PC-9 (cell line): ENCODE measurements at regions not wholly inside any gene's neighbourhood (a gene's known extent, or its start where the extent isn't known, plus 50 kb on each side); places are given as distances from the start of the nearest gene placed in this dataset.

Source experiments
- EZH2 ChIP-seq: fragments of 200-600 bp; sonication (generic); IDR thresholded peaks from 2 replicates; pipeline ENCODE4 v1.8.0; 2017; ENCODE audit warnings: antibody characterized with exemption, low read depth
- TF ChIP-seq, protein P1 (sequence below): fragments of 200-600 bp; sonication (generic); conservative IDR thresholded peaks from 2 replicates; pipeline ENCODE4 v1.6.1; 2017; ENCODE audit warnings: mixed run types, antibody characterized with exemption, mild to moderate bottlenecking, moderate library complexity

DNA sequence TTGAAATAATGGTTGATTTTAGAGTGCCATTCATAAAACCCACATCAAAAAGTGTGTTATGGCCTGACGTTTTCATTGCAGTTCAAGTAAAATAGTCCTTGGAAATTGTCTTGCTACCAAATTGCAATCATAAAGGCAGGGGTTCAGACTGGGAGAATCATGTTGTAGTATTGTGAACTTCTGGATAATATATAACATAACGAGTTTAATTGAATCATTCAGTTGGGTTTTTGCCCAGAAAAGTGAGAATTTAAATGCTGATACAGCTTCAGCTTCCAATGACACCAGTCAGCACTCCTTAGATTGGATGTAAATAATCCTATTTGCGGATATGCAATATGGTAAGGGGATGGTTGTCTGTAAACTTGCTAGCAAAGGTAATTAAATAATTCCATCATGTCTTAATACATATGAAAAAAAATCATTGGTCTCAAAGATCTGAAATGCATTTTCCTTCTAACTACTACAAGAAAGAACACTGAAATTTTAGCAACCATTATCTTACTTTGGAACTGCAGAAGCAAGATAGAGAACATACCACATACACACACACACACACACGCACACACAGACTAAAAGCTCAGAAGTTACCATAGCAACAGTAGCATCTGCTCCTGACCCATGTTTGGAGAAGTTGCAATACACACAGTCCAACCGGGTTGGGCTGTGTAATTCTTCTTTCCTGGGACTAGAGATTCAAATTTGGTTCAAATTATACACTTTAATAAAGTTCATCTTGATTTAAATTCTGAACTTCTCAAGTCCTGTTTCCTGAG, 686.2 kb upstream of the NR2F2 start:
- no peak for TF ChIP-seq EZH2
- TF ChIP-seq, protein P1, sequence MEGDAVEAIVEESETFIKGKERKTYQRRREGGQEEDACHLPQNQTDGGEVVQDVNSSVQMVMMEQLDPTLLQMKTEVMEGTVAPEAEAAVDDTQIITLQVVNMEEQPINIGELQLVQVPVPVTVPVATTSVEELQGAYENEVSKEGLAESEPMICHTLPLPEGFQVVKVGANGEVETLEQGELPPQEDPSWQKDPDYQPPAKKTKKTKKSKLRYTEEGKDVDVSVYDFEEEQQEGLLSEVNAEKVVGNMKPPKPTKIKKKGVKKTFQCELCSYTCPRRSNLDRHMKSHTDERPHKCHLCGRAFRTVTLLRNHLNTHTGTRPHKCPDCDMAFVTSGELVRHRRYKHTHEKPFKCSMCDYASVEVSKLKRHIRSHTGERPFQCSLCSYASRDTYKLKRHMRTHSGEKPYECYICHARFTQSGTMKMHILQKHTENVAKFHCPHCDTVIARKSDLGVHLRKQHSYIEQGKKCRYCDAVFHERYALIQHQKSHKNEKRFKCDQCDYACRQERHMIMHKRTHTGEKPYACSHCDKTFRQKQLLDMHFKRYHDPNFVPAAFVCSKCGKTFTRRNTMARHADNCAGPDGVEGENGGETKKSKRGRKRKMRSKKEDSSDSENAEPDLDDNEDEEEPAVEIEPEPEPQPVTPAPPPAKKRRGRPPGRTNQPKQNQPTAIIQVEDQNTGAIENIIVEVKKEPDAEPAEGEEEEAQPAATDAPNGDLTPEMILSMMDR = no peak
